ENCODE measurements at regions not wholly inside any gene's neighbourhood (a gene's known extent, or its start where the extent isn't known, plus 50 kb on each side); places are given as distances from the start of the nearest gene placed in this dataset.

GRCh38 chr3:66816090-66816761 is 181.9 kb upstream of the KBTBD8 start:
- Histone ChIP-seq H3K4me1 (ENCODE audit: control insufficient read depth, extremely low read depth, insufficient read depth, low read length) (no peaks in the 10 kb centered on the region), H3K9me3 (replicated peaks; ENCODE audit: control insufficient read depth, insufficient read depth, low read length) (no peaks in the 10 kb centered on the region), H3K4me2 (ENCODE audit: insufficient read depth, low read length) (no peak overlapping the region), H3K79me2 (ENCODE audit: control insufficient read depth, insufficient read depth, low read length) (no peaks in the 10 kb centered on the region), H3K9ac (replicated peaks; ENCODE audit: extremely low read depth, insufficient read depth, low read length) (no peak overlapping the region), H3K9me1 (replicated peaks; ENCODE audit: control insufficient read depth, extremely low read depth, insufficient read depth, low read length) (no peaks in the 10 kb centered on the region), H3K27me3 (ENCODE audit: control insufficient read depth in 2 of 2, insufficient read depth in 2 of 2, low read length in 2 of 2) (peaks cover 17 to 20% of the 10 kb centered on the region in 2 experiments), H2AFZ (ENCODE audit: low read depth, low read length) (no peak overlapping the region), H3K36me3 (ENCODE audit: control insufficient read depth in 2 of 2, extremely low read depth in 1 of 2, insufficient read depth in 2 of 2, low read length in 2 of 2) (no peaks in the 10 kb centered on the region), H3K4me3 (replicated peaks in 1 of 3; ENCODE audit: insufficient read depth in 1 of 3, low read depth in 1 of 3, low read length in 3 of 3) (no peak overlapping the region), H4K20me1 (replicated peaks; ENCODE audit: control insufficient read depth, extremely low read depth, insufficient read depth, low read length) (no peaks in the 10 kb centered on the region), H3K27ac (ENCODE audit: insufficient read depth, low read depth, low read length) (no peak overlapping the region)
- ChIA-PET POLR2A (no interaction called here), CTCF (interaction anchor here (0.6 to 10.6 kb wide), 5 partner anchors 409 to 580 kb away, joined by 3 to 284 read pairs (median 11); no protein-coding TSS in a partner anchor)
- DNase-seq (ENCODE audit: low read depth, low spot score) (peak; percentile 64), FAIRE-seq (peak; percentile 72)
- intact Hi-C loops (cut with micrococcal nuclease): loop anchor here (1.0 kb wide), 3 partner anchors 409 to 562 kb away; no protein-coding TSS in a partner anchor
- dilution Hi-C loops (cut with MboI; ENCODE audit: extremely low pct_ligation_motif_present, low sequenced_read_pairs): loop anchor here (25.0 kb wide), 1 partner anchor 429 kb away; no protein-coding TSS in a partner anchor
- no peak for TF ChIP-seq POLR2A (IDR thresholded peaks at IDR 0.05; ENCODE audit: low read depth, low read length)
- no peak for TF ChIP-seq FOS (IDR thresholded peaks at IDR 0.05; ENCODE audit: borderline replicate concordance, insufficient read depth, low read length)
- peak in 1 of 2 donors; percentile 26 for TF ChIP-seq CTCF (IDR thresholded peaks at IDR 0.05; ENCODE audit: extremely low read depth in 1 of 2, insufficient read depth in 1 of 2, low read depth in 1 of 2, low read length in 2 of 2)
- no peak for TF ChIP-seq JUN (IDR thresholded peaks at IDR 0.05; ENCODE audit: borderline replicate concordance, insufficient read depth, insufficient read length, low read depth)
- BruUV-seq (replicated peaks): no TSS peak

Measured in endothelial cell of umbilical vein (primary cell).